ENCODE measurements at regions not wholly inside any gene's neighbourhood (a gene's known extent, or its start where the extent isn't known, plus 50 kb on each side); places are given as distances from the start of the nearest gene placed in this dataset.

DNA sequence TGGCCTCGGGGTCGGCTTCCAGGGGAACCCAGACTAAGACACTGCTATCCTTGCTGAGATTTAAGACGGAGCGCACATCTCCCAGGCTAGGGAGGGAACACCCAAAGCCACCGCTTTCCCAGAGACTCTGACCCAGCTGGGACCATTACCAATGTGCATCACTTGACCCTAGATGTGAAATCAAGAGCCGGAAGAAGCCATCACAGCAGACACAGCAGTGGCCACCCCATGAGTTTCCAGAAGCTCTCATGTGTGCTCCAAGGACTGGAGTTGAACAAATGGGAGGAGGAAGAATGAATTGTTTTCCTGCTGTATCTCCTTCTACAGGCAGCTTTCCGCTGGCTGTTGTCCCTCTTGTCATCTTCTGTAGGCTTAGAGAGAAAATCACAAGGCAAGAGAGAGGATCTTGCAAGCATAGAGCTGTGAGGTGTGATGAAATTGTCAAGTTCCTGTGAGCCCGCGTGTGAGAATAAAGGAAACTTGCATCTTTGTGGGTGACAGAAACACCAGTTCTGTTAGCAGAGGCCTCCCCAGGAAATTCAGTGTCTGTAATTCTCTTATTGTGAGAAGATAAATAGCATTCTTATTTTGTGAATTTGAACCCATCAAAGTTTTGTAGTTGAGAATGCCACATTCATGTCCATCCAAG lies 711.8 kb downstream of the UQCRFS1 start:
- ChIA-PET POLR2A (no interaction called here), CTCF (interaction anchor here (1.4 kb wide), 1 partner anchor 32 kb away, joined by 5 read pairs; no protein-coding TSS in a partner anchor)
- Mint-ChIP-seq H3K27ac (peak overlapping the region; percentile 82 to 97 (median 91)), H3K4me1 (peaks cover 38 to 56% (median 48%) of the 10 kb centered on the region in 3 donors), H3K9me3 (peaks cover 0 to 3% (median 0%) of the 10 kb centered on the region in 5 donors), H3K4me3 (peak overlapping the region; percentile 58 to 89 (median 79)), H3K27me3 (peaks cover 0 to 2% of the 10 kb centered on the region in 2 donors), H3K36me3 (no peaks in the 10 kb centered on the region)
- peak in 1 of 5 donors; percentile 28 for DNase-seq
- Histone ChIP-seq H3K9me3 (ENCODE audit: low read length) (no peaks in the 10 kb centered on the region), H3K4me1 (ENCODE audit: insufficient read depth, low read length) (peaks cover 17% of the 10 kb centered on the region), H3K36me3 (ENCODE audit: insufficient read depth, low read length) (no peaks in the 10 kb centered on the region), H3K4me3 (ENCODE audit: low read length) (no peak overlapping the region), H3K27ac (ENCODE audit: low read depth, low read length) (no peak overlapping the region), H3K27me3 (ENCODE audit: insufficient read depth, low read length, poor library complexity, severe bottlenecking) (no peaks in the 10 kb centered on the region)

DNA sequence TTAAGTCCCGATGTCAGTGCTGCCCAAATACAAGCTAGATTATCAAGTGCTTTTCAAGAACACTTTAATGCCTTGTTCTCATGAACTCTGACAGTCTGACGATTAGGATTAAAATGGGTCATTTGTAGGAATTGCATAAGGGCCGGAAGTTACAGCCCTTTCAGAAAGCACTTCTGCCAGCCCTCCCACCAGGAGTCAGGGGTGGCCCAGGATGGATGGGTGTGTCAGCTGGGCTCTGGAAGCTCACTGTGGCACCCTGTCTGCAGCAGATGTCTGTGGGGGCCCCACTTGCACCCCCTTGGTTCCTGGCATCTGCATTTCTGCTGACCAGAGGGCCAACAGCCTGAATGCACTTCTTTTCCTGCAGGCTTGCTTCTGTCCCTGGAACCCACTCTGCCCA lies 712.7 kb downstream of the UQCRFS1 start:
- Mint-ChIP-seq H3K36me3 (no peaks in the 10 kb centered on the region), H3K9me3 (peaks cover 0 to 3% (median 0%) of the 10 kb centered on the region in 5 donors), H3K4me3 (peak overlapping the region in 4 of 7 donors; percentile 36 to 89 (median 80)), H3K27me3 (peaks cover 0 to 2% of the 10 kb centered on the region in 2 donors), H3K4me1 (peaks cover 38 to 56% (median 44%) of the 10 kb centered on the region in 3 donors), H3K27ac (peak overlapping the region; percentile 72 to 97 (median 86))
- no peaks in the 10 kb centered on the region for H3K27me3 ChIP-seq (ENCODE audit: insufficient read depth, low read length, poor library complexity, severe bottlenecking)
- DNase-seq: no peak
- no peaks in the 10 kb centered on the region for H3K9me3 ChIP-seq (ENCODE audit: low read length)
- H3K4me3 ChIP-seq (ENCODE audit: low read length): no peak overlapping the region
- POLR2A ChIA-PET: no interaction called here
- CTCF ChIA-PET: no interaction called here
- H3K27ac ChIP-seq (ENCODE audit: low read depth, low read length): no peak overlapping the region
- H3K36me3 ChIP-seq (ENCODE audit: insufficient read depth, low read length): no peaks in the 10 kb centered on the region
- H3K4me1 ChIP-seq (ENCODE audit: insufficient read depth, low read length): peaks cover 17% of the 10 kb centered on the region

GRCh38 chr19:28498404-28498976 lies 714.5 kb downstream of the UQCRFS1 start:
- Mint-ChIP-seq H3K27me3 (peaks cover 0 to 2% of the 10 kb centered on the region in 2 donors), H3K27ac (peak overlapping the region in 5 of 8 donors; percentile 54 to 95 (median 72)), H3K36me3 (no peaks in the 10 kb centered on the region)

DNA sequence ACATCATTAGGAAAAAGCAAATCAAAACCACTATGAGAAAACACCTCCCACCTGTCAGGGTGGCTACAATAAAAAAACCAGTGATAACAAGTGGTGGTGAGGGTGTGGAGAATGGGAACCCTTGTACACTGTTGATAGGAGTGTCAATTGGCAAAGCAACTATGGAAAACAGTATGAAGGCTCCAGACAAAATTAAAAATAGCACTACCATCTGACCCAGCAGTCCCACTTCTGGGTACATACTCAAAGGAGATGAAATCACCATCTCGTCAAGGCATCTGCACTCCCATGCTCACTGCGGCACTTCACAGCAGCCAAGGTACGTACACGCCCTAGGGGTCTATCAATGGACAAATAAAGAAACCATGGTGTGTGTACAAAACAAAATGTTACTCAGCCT lies 715.1 kb downstream of the UQCRFS1 start:
- ChIA-PET CTCF (no interaction called here), POLR2A (no interaction called here)
- H3K4me1 Mint-ChIP-seq: peaks cover 34 to 43% (median 34%) of the 10 kb centered on the region in 3 donors
- DNase-seq: no peak
- no peaks in the 10 kb centered on the region for H3K36me3 Mint-ChIP-seq
- H3K9me3 Mint-ChIP-seq: peaks cover 0 to 8% (median 3%) of the 10 kb centered on the region in 5 donors
- peaks cover 0 to 2% of the 10 kb centered on the region in 2 donors for H3K27me3 Mint-ChIP-seq
- Histone ChIP-seq H3K4me3 (ENCODE audit: low read length) (no peak overlapping the region), H3K4me1 (ENCODE audit: insufficient read depth, low read length) (peaks cover 17% of the 10 kb centered on the region), H3K27ac (ENCODE audit: low read depth, low read length) (no peak overlapping the region), H3K27me3 (ENCODE audit: insufficient read depth, low read length, poor library complexity, severe bottlenecking) (no peaks in the 10 kb centered on the region), H3K9me3 (ENCODE audit: low read length) (no peaks in the 10 kb centered on the region), H3K36me3 (ENCODE audit: insufficient read depth, low read length) (no peaks in the 10 kb centered on the region)
- H3K27ac Mint-ChIP-seq: peak overlapping the region in 2 of 8 donors; percentile 20 to 51
- no peak overlapping the region for H3K4me3 Mint-ChIP-seq

More at GRCh38 chr19:28498404-28498976, 714.5 kb downstream of the UQCRFS1 start:
- ChIA-PET POLR2A (no interaction called here), CTCF (interaction anchor here (0.9 kb wide), 1 partner anchor 15 kb away, joined by 3 read pairs; no protein-coding TSS in a partner anchor)
- H3K27me3 ChIP-seq (ENCODE audit: insufficient read depth, low read length, poor library complexity, severe bottlenecking): no peaks in the 10 kb centered on the region
- H3K36me3 ChIP-seq (ENCODE audit: insufficient read depth, low read length): no peaks in the 10 kb centered on the region
- H3K27ac ChIP-seq (ENCODE audit: low read depth, low read length): no peak overlapping the region
- no peak overlapping the region for H3K4me3 ChIP-seq (ENCODE audit: low read length)
- Mint-ChIP-seq H3K4me3 (peak overlapping the region in 2 of 7 donors; percentile 5 to 20), H3K9me3 (peaks cover 0 to 8% (median 3%) of the 10 kb centered on the region in 5 donors), H3K4me1 (peaks cover 34 to 49% (median 39%) of the 10 kb centered on the region in 3 donors)
- DNase-seq: no peak
- H3K4me1 ChIP-seq (ENCODE audit: insufficient read depth, low read length): peaks cover 17% of the 10 kb centered on the region
- no peaks in the 10 kb centered on the region for H3K9me3 ChIP-seq (ENCODE audit: low read length)

DNA sequence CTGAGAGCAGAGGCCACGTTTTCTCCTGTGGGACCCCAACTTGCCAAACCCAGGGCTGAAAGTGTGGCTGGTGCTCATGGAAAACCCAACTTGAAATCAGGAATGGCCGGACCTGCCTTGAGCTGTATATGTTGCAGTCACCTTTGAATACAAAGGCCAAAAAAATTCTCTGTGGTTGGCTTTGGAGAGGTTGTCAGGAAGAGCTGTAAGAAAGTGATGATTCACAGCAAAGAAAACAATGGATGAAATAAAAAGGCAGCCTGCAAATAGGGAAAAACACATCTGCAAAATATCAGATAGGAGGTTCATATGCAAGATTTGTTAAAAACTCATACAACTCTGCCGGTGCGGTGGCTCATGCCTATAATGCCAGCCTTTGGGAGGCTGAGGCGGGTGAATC lies 715.8 kb downstream of the UQCRFS1 start:
- DNase-seq: no peak
- peak overlapping the region in 1 of 7 donors; percentile 9 for H3K4me3 Mint-ChIP-seq
- peak overlapping the region in 2 of 8 donors; percentile 51 to 68 for H3K27ac Mint-ChIP-seq
- CTCF ChIA-PET: no interaction called here
- no peaks in the 10 kb centered on the region for H3K36me3 Mint-ChIP-seq
- Histone ChIP-seq H3K36me3 (ENCODE audit: insufficient read depth, low read length) (no peaks in the 10 kb centered on the region), H3K27me3 (ENCODE audit: insufficient read depth, low read length, poor library complexity, severe bottlenecking) (no peaks in the 10 kb centered on the region), H3K4me1 (ENCODE audit: insufficient read depth, low read length) (peaks cover 13% of the 10 kb centered on the region), H3K9me3 (ENCODE audit: low read length) (no peaks in the 10 kb centered on the region), H3K27ac (ENCODE audit: low read depth, low read length) (no peak overlapping the region), H3K4me3 (ENCODE audit: low read length) (no peak overlapping the region)
- peaks cover 0 to 8% (median 3%) of the 10 kb centered on the region in 5 donors for H3K9me3 Mint-ChIP-seq
- peaks cover 0 to 2% of the 10 kb centered on the region in 2 donors for H3K27me3 Mint-ChIP-seq
- POLR2A ChIA-PET: no interaction called here
- H3K4me1 Mint-ChIP-seq: peaks cover 29 to 37% (median 29%) of the 10 kb centered on the region in 3 donors

- H3K9me3 ChIP-seq (ENCODE audit: low read length): no peaks in the 10 kb centered on the region
- Mint-ChIP-seq H3K36me3 (no peaks in the 10 kb centered on the region), H3K27me3 (peaks cover 0 to 4% of the 10 kb centered on the region in 2 donors), H3K9me3 (peaks cover 0 to 8% (median 3%) of the 10 kb centered on the region in 5 donors), H3K4me1 (peaks cover 12 to 19% (median 13%) of the 10 kb centered on the region in 3 donors), H3K4me3 (peak overlapping the region in 1 of 7 donors; percentile 66), H3K27ac (no peak overlapping the region)
- CTCF ChIA-PET: no interaction called here
- no peaks in the 10 kb centered on the region for H3K27me3 ChIP-seq (ENCODE audit: insufficient read depth, low read length, poor library complexity, severe bottlenecking)
- no peak overlapping the region for H3K27ac ChIP-seq (ENCODE audit: low read depth, low read length)
- POLR2A ChIA-PET: no interaction called here
- no peak overlapping the region for H3K4me3 ChIP-seq (ENCODE audit: low read length)
- no peaks in the 10 kb centered on the region for H3K36me3 ChIP-seq (ENCODE audit: insufficient read depth, low read length)
- peaks cover 3% of the 10 kb centered on the region for H3K4me1 ChIP-seq (ENCODE audit: insufficient read depth, low read length)
- DNase-seq: no peak
Measured at GRCh38 chr19:28495046-28495445, 717.9 kb downstream of the UQCRFS1 start.

GRCh38 chr19:28494461-28494860 lies 718.5 kb downstream of the UQCRFS1 start:
- no peaks in the 10 kb centered on the region for H3K4me1 ChIP-seq (ENCODE audit: insufficient read depth, low read length)
- Mint-ChIP-seq H3K4me1 (peaks cover 7 to 14% (median 8%) of the 10 kb centered on the region in 3 donors), H3K36me3 (no peaks in the 10 kb centered on the region), H3K4me3 (no peak overlapping the region), H3K9me3 (peaks cover 0 to 8% (median 3%) of the 10 kb centered on the region in 5 donors), H3K27ac (peak overlapping the region in 1 of 8 donors; percentile 69), H3K27me3 (peaks cover 0 to 4% of the 10 kb centered on the region in 2 donors)
- CTCF ChIA-PET: no interaction called here
- DNase-seq: no peak
- H3K9me3 ChIP-seq (ENCODE audit: low read length): no peaks in the 10 kb centered on the region
- no peaks in the 10 kb centered on the region for H3K36me3 ChIP-seq (ENCODE audit: insufficient read depth, low read length)
- no peaks in the 10 kb centered on the region for H3K27me3 ChIP-seq (ENCODE audit: insufficient read depth, low read length, poor library complexity, severe bottlenecking)
- H3K4me3 ChIP-seq (ENCODE audit: low read length): no peak overlapping the region
- POLR2A ChIA-PET: no interaction called here
- H3K27ac ChIP-seq (ENCODE audit: low read depth, low read length): no peak overlapping the region

GRCh38 chr19:28493884-28494283 lies 719.1 kb downstream of the UQCRFS1 start:
- DNase-seq: no peak
- POLR2A ChIA-PET: no interaction called here
- H3K4me3 Mint-ChIP-seq: no peak overlapping the region
- H3K4me3 ChIP-seq (ENCODE audit: low read length): no peak overlapping the region
- no peak overlapping the region for H3K27ac ChIP-seq (ENCODE audit: low read depth, low read length)
- peaks cover 0 to 4% of the 10 kb centered on the region in 2 donors for H3K27me3 Mint-ChIP-seq
- H3K9me3 Mint-ChIP-seq: peaks cover 0 to 8% (median 3%) of the 10 kb centered on the region in 5 donors
- H3K27ac Mint-ChIP-seq: peak overlapping the region in 1 of 8 donors; percentile 20
- no peaks in the 10 kb centered on the region for H3K36me3 Mint-ChIP-seq
- H3K9me3 ChIP-seq (ENCODE audit: low read length): no peaks in the 10 kb centered on the region
- H3K27me3 ChIP-seq (ENCODE audit: insufficient read depth, low read length, poor library complexity, severe bottlenecking): no peaks in the 10 kb centered on the region
- peaks cover 4 to 11% (median 4%) of the 10 kb centered on the region in 3 donors for H3K4me1 Mint-ChIP-seq
- CTCF ChIA-PET: no interaction called here
- no peaks in the 10 kb centered on the region for H3K4me1 ChIP-seq (ENCODE audit: insufficient read depth, low read length)
- no peaks in the 10 kb centered on the region for H3K36me3 ChIP-seq (ENCODE audit: insufficient read depth, low read length)

Data from CD8-positive, alpha-beta memory T cell (primary cell).